ENCODE measurements at regions not wholly inside any gene's neighbourhood (a gene's known extent, or its start where the extent isn't known, plus 50 kb on each side); places are given as distances from the start of the nearest gene placed in this dataset.

GRCh38 chr7:389911-390601, 100.1 kb downstream of the FOXL3 start:
- Mint-ChIP-seq H3K4me3 (ENCODE audit: unreplicated experiment) (no peak overlapping the region), H3K4me1 (ENCODE audit: low read depth, unreplicated experiment) (peaks cover 4% of the 10 kb centered on the region), H3K27me3 (ENCODE audit: unreplicated experiment) (peaks cover 5% of the 10 kb centered on the region), H3K9me3 (ENCODE audit: unreplicated experiment) (peaks cover 9% of the 10 kb centered on the region), H3K36me3 (ENCODE audit: unreplicated experiment) (peaks cover 17% of the 10 kb centered on the region), H3K27ac (ENCODE audit: unreplicated experiment) (no peak overlapping the region)
- no peak for TF ChIP-seq CTCF (IDR thresholded peaks at IDR 0.05; ENCODE audit: partially characterized antibody, unreplicated experiment)
- DNase-seq: no peak

- Mint-ChIP-seq H3K9me3 (ENCODE audit: unreplicated experiment) (peaks cover 10% of the 10 kb centered on the region), H3K27me3 (ENCODE audit: unreplicated experiment) (peaks cover 5% of the 10 kb centered on the region), H3K4me1 (ENCODE audit: low read depth, unreplicated experiment) (peaks cover 4% of the 10 kb centered on the region), H3K4me3 (ENCODE audit: unreplicated experiment) (no peak overlapping the region), H3K36me3 (ENCODE audit: unreplicated experiment) (peaks cover 19% of the 10 kb centered on the region), H3K27ac (ENCODE audit: unreplicated experiment) (no peak overlapping the region)
- TF ChIP-seq CTCF (IDR thresholded peaks at IDR 0.05; ENCODE audit: partially characterized antibody, unreplicated experiment): no peak
- no peak for DNase-seq
These were observed 100.9 kb downstream of the FOXL3 start for GRCh38 chr7:390761-391410.

- no peak overlapping the region for H3K27ac Mint-ChIP-seq (ENCODE audit: unreplicated experiment)
- peaks cover 19% of the 10 kb centered on the region for H3K36me3 Mint-ChIP-seq (ENCODE audit: unreplicated experiment)
- peaks cover 5% of the 10 kb centered on the region for H3K27me3 Mint-ChIP-seq (ENCODE audit: unreplicated experiment)
- no peak for DNase-seq
- peaks cover 4% of the 10 kb centered on the region for H3K4me1 Mint-ChIP-seq (ENCODE audit: low read depth, unreplicated experiment)
- TF ChIP-seq CTCF (IDR thresholded peaks at IDR 0.05; ENCODE audit: partially characterized antibody, unreplicated experiment): no peak
- peaks cover 11% of the 10 kb centered on the region for H3K9me3 Mint-ChIP-seq (ENCODE audit: unreplicated experiment)
- H3K4me3 Mint-ChIP-seq (ENCODE audit: unreplicated experiment): no peak overlapping the region
These were observed 101.5 kb downstream of the FOXL3 start for GRCh38 chr7:391411-391951.

GRCh38 chr7:391961-392524, 102.1 kb downstream of the FOXL3 start:
- peaks cover 10% of the 10 kb centered on the region for H3K9me3 Mint-ChIP-seq (ENCODE audit: unreplicated experiment)
- H3K36me3 Mint-ChIP-seq (ENCODE audit: unreplicated experiment): peaks cover 22% of the 10 kb centered on the region
- no peak overlapping the region for H3K4me3 Mint-ChIP-seq (ENCODE audit: unreplicated experiment)
- peak overlapping the region; percentile 8 for H3K27ac Mint-ChIP-seq (ENCODE audit: unreplicated experiment)
- no peak for DNase-seq
- peaks cover 5% of the 10 kb centered on the region for H3K27me3 Mint-ChIP-seq (ENCODE audit: unreplicated experiment)
- TF ChIP-seq CTCF (IDR thresholded peaks at IDR 0.05; ENCODE audit: partially characterized antibody, unreplicated experiment): no peak
- H3K4me1 Mint-ChIP-seq (ENCODE audit: low read depth, unreplicated experiment): peaks cover 4% of the 10 kb centered on the region

GRCh38 chr7:392822-393221, 102.9 kb downstream of the FOXL3 start:
- Mint-ChIP-seq H3K36me3 (ENCODE audit: unreplicated experiment) (peaks cover 22% of the 10 kb centered on the region), H3K27me3 (ENCODE audit: unreplicated experiment) (peaks cover 5% of the 10 kb centered on the region), H3K4me3 (ENCODE audit: unreplicated experiment) (no peak overlapping the region), H3K9me3 (ENCODE audit: unreplicated experiment) (peaks cover 13% of the 10 kb centered on the region), H3K4me1 (ENCODE audit: low read depth, unreplicated experiment) (peaks cover 4% of the 10 kb centered on the region), H3K27ac (ENCODE audit: unreplicated experiment) (no peak overlapping the region)
- no peak for DNase-seq
- TF ChIP-seq CTCF (IDR thresholded peaks at IDR 0.05; ENCODE audit: partially characterized antibody, unreplicated experiment): no peak

Data from glutamatergic neuron (in vitro differentiated cells).